Skeletal muscle tissue (tissue), 3 donors: ENCODE measurements at regions not wholly inside any gene's neighbourhood (a gene's known extent, or its start where the extent isn't known, plus 50 kb on each side); places are given as distances from the start of the nearest gene placed in this dataset.

Experiments used
- H3K27ac ChIP-seq: one replicate; pipeline ENCODE4 v1.7.0; 2013; ENCODE audit warnings: mild to moderate bottlenecking, low read depth, low read length, inconsistent platforms
- H3K27me3 ChIP-seq, 3 donors: one replicate each; pipeline ENCODE4 v1.7.0; 2013; ENCODE audit warnings: low read length in 3 of 3; ENCODE audit not compliant: control insufficient read depth in 3 of 3, insufficient read depth in 3 of 3
- H3K36me3 ChIP-seq, 3 donors: one replicate each; pipeline ENCODE4 v1.7.0; 2013; ENCODE audit warnings: low read length in 3 of 3; ENCODE audit not compliant: control insufficient read depth in 3 of 3, insufficient read depth in 3 of 3
- H3K4me1 ChIP-seq, 3 donors: one replicate each; pipeline ENCODE4 v1.7.0; 2013; ENCODE audit warnings: low read length in 3 of 3, mild to moderate bottlenecking in 3 of 3; ENCODE audit not compliant: control insufficient read depth in 3 of 3, insufficient read depth in 3 of 3
- H3K4me3 ChIP-seq, 3 donors: one replicate each; pipeline ENCODE4 v1.7.0; 2013; ENCODE audit warnings: low read length in 3 of 3
- H3K9ac ChIP-seq, 3 donors: one replicate each; pipeline ENCODE4 v1.7.0; 2013; ENCODE audit warnings: low read length in 3 of 3, mild to moderate bottlenecking in 3 of 3, moderate library complexity in 2 of 3, low read depth in 1 of 3
- H3K9me3 ChIP-seq, 3 donors: one replicate each; pipeline ENCODE4 v1.7.0; 2013; ENCODE audit warnings: low read length in 3 of 3; ENCODE audit not compliant: control insufficient read depth in 3 of 3
- donor health status: Osteomylitis.

DNA sequence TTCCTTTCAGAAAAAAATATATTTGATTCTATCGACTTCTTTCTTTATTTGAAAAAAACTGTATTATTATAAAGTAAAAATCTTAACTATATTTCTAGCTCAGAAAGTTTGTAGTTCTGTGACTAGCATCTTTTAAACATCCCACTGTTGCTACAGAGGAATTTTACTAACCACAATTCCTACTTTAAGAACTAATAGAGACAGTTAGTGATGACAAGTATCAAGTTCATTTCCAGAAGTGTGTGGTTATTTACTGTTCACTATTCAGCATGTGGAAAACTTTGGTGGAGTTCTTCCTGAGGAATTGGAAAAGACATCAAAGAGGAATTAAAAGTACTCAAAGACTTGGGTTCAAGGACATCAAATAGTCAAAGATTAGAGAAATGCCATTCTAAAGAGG is 524.1 kb upstream of the CBLB start:
- H3K36me3 ChIP-seq = no peaks in the 10 kb centered on the region
- no peaks in the 10 kb centered on the region for H3K4me1 ChIP-seq
- no peak overlapping the region for H3K27ac ChIP-seq
- H3K27me3 ChIP-seq = no peaks in the 10 kb centered on the region
- H3K4me3 ChIP-seq = no peak overlapping the region
- no peak overlapping the region for H3K9ac ChIP-seq
- H3K9me3 ChIP-seq = no peaks in the 10 kb centered on the region

DNA sequence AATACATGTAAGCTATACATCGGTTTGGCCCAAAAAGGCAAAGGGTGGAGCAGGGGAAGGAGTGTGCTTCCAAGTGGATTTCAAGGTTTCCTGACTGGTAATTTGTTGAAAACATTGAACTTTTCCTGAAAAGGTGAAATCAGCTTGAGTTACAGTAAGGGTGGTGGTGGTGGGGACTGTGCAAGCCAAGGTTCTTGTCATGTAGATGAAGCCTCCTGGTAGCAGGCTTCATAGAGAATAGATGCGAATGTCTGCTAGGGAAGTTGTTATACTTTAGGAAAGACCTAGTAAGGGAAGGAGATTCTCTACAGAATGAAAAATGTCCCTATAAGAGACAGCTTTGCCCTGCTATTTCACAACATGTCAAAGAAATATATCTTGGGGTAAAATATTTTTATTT is 528.2 kb upstream of the CBLB start:
- H3K4me3 ChIP-seq = no peak overlapping the region
- no peaks in the 10 kb centered on the region for H3K36me3 ChIP-seq
- no peaks in the 10 kb centered on the region for H3K4me1 ChIP-seq
- no peak overlapping the region for H3K9ac ChIP-seq
- no peaks in the 10 kb centered on the region for H3K9me3 ChIP-seq
- H3K27ac ChIP-seq = no peak overlapping the region
- H3K27me3 ChIP-seq = no peaks in the 10 kb centered on the region

DNA sequence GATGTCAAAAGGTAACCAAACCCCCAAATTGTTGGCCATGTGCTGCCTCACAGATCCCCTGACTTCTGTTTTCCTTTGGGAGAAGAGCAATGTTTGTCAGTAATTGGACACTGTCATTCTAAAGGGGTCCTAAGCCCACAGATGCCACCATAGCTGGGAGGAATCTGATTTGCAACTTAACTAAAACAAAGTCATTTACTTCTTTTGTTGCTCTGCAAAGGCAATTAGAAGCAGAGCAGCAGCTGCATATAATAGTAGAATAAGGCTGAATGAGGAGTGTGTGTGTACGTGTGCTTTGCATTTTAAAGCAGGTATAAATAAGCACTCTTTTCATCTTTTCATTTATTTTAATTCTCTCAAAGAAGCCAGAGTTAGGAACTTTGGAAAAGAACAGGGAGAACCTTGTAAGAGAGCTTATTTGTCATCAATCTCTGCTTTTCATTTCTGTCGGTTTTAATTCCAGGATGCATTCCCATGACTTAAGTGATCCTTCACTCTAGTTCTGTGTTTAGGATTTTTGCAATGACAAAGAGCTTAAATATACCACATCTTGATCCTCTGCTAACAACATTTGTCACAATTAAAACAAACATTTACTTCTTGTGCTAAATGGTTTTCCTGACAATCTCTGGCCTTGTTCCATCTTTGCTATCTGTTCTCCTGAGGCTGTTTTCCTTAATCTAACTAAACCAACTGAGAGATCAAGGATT is 530.2 kb upstream of the CBLB start:
- H3K9ac ChIP-seq = no peak overlapping the region
- H3K27me3 ChIP-seq = no peaks in the 10 kb centered on the region
- H3K36me3 ChIP-seq = no peaks in the 10 kb centered on the region
- H3K27ac ChIP-seq = no peak overlapping the region
- H3K4me1 ChIP-seq = no peaks in the 10 kb centered on the region
- no peaks in the 10 kb centered on the region for H3K9me3 ChIP-seq
- H3K4me3 ChIP-seq = no peak overlapping the region

DNA sequence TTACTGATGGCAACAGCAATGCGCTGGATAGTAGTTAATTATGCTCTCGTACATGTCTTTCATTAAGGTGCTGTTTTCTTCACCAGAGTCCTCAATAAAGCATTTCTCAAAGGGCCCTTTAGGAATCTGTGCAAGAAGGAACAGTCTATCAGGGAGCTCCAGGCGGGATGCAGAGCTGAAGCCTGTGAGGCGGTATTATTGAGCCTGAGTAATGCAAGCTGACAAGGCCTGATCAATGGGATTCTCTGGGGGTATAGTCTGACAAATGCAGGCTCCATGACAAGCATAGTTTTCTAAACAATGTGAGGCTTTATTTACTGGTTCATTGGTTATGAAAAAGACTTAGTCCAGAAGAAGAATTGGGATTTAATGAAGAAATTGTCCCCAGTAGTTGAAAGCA is 530.9 kb upstream of the CBLB start:
- Histone ChIP-seq H3K4me3 (no peak overlapping the region), H3K4me1 (no peaks in the 10 kb centered on the region), H3K36me3 (no peaks in the 10 kb centered on the region), H3K27ac (no peak overlapping the region), H3K9me3 (no peaks in the 10 kb centered on the region), H3K27me3 (no peaks in the 10 kb centered on the region), H3K9ac (no peak overlapping the region)

- Histone ChIP-seq H3K4me3 (no peak overlapping the region), H3K27ac (no peak overlapping the region), H3K4me1 (no peaks in the 10 kb centered on the region), H3K36me3 (no peaks in the 10 kb centered on the region), H3K27me3 (no peaks in the 10 kb centered on the region), H3K9ac (no peak overlapping the region), H3K9me3 (no peaks in the 10 kb centered on the region)
Measured at GRCh38 chr3:106401666-106402490, 533.1 kb upstream of the CBLB start.

GRCh38 chr3:106403371-106404145 is 534.7 kb upstream of the CBLB start:
- H3K4me1 ChIP-seq = no peaks in the 10 kb centered on the region
- H3K9me3 ChIP-seq = no peaks in the 10 kb centered on the region
- H3K27ac ChIP-seq = no peak overlapping the region
- no peaks in the 10 kb centered on the region for H3K36me3 ChIP-seq
- no peak overlapping the region for H3K4me3 ChIP-seq
- H3K27me3 ChIP-seq = no peaks in the 10 kb centered on the region
- no peak overlapping the region for H3K9ac ChIP-seq

GRCh38 chr3:106413683-106414082 is 544.9 kb upstream of the CBLB start:
- H3K9me3 ChIP-seq = no peaks in the 10 kb centered on the region
- H3K4me1 ChIP-seq = no peaks in the 10 kb centered on the region
- H3K36me3 ChIP-seq = no peaks in the 10 kb centered on the region
- H3K27me3 ChIP-seq = no peaks in the 10 kb centered on the region
- no peak overlapping the region for H3K27ac ChIP-seq
- no peak overlapping the region for H3K9ac ChIP-seq
- H3K4me3 ChIP-seq = no peak overlapping the region

- H3K36me3 ChIP-seq = no peaks in the 10 kb centered on the region
- no peak overlapping the region for H3K4me3 ChIP-seq
- H3K27ac ChIP-seq = no peak overlapping the region
- H3K4me1 ChIP-seq = no peaks in the 10 kb centered on the region
- H3K9me3 ChIP-seq = no peaks in the 10 kb centered on the region
- no peaks in the 10 kb centered on the region for H3K27me3 ChIP-seq
- H3K9ac ChIP-seq = no peak overlapping the region
Measured at GRCh38 chr3:106420628-106421027, 551.8 kb upstream of the CBLB start.

- H3K4me1 ChIP-seq = no peaks in the 10 kb centered on the region
- H3K27me3 ChIP-seq = no peaks in the 10 kb centered on the region
- no peak overlapping the region for H3K4me3 ChIP-seq
- no peak overlapping the region for H3K9ac ChIP-seq
- no peaks in the 10 kb centered on the region for H3K9me3 ChIP-seq
- no peak overlapping the region for H3K27ac ChIP-seq
- no peaks in the 10 kb centered on the region for H3K36me3 ChIP-seq
Measured at GRCh38 chr3:106421426-106421825, 552.6 kb upstream of the CBLB start.

DNA sequence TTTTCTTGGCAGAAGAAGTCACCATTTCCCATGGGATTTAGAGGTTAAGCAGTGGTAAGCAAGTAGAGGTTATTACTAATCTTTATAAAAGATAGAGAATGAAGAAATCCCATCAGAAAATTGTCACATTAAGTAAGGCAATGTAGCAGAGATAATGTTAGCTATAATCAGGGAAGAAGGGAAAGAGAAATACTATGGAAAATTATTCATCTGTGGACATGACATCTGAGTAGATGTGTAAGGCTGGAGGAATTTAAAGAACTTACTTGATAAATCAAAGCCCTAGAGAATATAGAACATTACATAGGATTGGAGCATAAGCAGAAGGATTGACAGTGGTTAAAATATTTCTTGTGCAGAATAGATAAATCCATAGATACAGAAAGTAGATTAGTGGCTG is 553.1 kb upstream of the CBLB start:
- H3K4me1 ChIP-seq = no peaks in the 10 kb centered on the region
- H3K36me3 ChIP-seq = no peaks in the 10 kb centered on the region

More for the DNA sequence above, 553.1 kb upstream of the CBLB start:
- H3K4me3 ChIP-seq = no peak overlapping the region
- no peaks in the 10 kb centered on the region for H3K27me3 ChIP-seq
- H3K9ac ChIP-seq = no peak overlapping the region
- no peaks in the 10 kb centered on the region for H3K9me3 ChIP-seq
- no peak overlapping the region for H3K27ac ChIP-seq
